ENCODE measurements at regions not wholly inside any gene's neighbourhood (a gene's known extent, or its start where the extent isn't known, plus 50 kb on each side); places are given as distances from the start of the nearest gene placed in this dataset.
"Not testable (repeated sequence)": the region's sequence is repeated elsewhere in the genome, so short reads cannot be mapped to it uniquely, and the experiment has no call there.

- Histone ChIP-seq H3K27me3 (ENCODE audit: insufficient read depth, low read length) (no peaks in the 10 kb centered on the region), H3K9ac (ENCODE audit: low read depth, low read length) (no peak overlapping the region), H3K36me3 (ENCODE audit: insufficient read depth, low read length) (no peaks in the 10 kb centered on the region), H3K9me3 (ENCODE audit: insufficient read depth, low read depth, low read length) (no peaks in the 10 kb centered on the region), H3K27ac (ENCODE audit: low read depth, low read length) (no peak overlapping the region), H3K4me3 (ENCODE audit: low read length) (no peak overlapping the region), H3K4me1 (ENCODE audit: insufficient read depth, low read length) (no peaks in the 10 kb centered on the region)
- WGBS = 92% methylated on average over 2 of the region's 2 CpGs
Observed at GRCh38 chr4:167987285-167987684, 105.1 kb upstream of the ANXA10 start.

DNA sequence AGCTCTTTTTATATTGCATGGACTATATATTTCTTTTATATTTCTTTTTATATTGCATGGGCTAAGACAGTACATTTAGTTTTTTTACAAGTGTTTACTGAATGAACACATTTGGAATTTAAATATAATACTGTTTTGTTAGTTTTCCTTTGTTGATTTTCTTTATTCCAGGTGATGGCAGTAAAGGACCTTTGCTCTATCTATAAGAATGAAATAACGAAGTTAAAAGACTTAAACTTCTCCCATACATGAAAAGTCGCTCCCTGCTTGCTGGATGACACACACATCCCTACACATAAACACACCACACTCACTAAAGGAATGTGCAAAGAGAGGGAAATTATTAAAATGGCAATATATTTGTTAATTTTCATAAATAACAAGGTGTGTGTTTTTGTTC is 102.5 kb upstream of the ANXA10 start:
- Histone ChIP-seq H3K4me3 (ENCODE audit: low read length) (no peak overlapping the region), H3K9me3 (ENCODE audit: insufficient read depth, low read depth, low read length) (no peaks in the 10 kb centered on the region), H3K9ac (ENCODE audit: low read depth, low read length) (no peak overlapping the region), H3K27me3 (ENCODE audit: insufficient read depth, low read length) (no peaks in the 10 kb centered on the region), H3K27ac (ENCODE audit: low read depth, low read length) (no peak overlapping the region), H3K36me3 (ENCODE audit: insufficient read depth, low read length) (no peaks in the 10 kb centered on the region), H3K4me1 (ENCODE audit: insufficient read depth, low read length) (no peaks in the 10 kb centered on the region)
- 80% methylated on average over 1 of the region's 2 CpGs for WGBS

DNA sequence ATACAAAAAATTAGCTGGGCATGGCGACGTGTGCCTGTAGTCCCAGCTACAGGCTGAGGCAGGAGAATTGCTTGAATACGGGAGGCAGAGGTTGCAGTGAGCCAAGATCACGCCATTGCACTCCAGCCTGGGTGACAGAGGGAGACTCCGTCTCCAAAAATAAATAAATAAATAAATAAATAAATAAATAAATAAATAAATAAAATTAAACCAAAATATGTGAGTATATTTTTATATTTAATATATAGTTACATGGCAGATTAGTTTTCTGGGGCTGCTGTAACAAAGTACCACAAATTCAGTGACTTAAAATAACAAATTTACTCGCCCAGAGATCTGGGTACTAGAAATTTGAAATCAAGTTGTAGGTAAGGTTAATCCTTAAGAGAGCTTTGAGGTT is 84.2 kb upstream of the ANXA10 start:
- H3K4me3 ChIP-seq (ENCODE audit: low read length); H3K4me1 ChIP-seq (ENCODE audit: insufficient read depth, low read length); H3K36me3 ChIP-seq (ENCODE audit: insufficient read depth, low read length); H3K9me3 ChIP-seq (ENCODE audit: insufficient read depth, low read depth, low read length); H3K9ac ChIP-seq (ENCODE audit: low read depth, low read length); H3K27me3 ChIP-seq (ENCODE audit: insufficient read depth, low read length); H3K27ac ChIP-seq (ENCODE audit: low read depth, low read length): not testable (repeated sequence)
- 96% methylated on average over 5 of the region's 6 CpGs for WGBS

DNA sequence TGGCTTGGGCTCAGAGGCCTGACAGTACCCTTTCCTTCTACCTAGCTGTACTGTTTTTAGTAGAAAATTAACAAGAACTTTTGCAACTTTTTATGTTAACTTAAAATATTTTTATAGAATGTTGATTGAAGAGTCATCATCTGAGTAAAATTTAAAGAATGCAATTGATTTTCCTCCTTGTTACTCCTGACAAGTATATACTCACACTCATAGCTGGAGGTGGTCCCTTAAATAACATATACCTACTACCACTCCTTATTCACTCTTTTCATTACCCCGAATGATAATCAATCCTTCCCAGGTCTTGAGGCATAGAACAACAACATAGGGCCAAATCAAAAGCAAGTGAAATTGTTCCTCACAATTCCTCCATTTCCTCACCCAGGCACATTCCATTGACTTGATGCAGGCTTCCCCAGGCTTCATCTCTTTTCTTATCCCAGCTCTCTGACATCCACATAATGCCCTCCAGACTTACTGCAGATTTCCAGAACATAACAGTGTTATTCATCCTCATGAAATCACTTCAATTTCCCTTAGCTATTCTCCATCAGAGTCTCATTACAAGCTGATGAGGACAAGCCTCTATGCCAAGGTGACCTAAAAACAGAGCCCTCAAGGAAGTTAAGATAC is 73.2 kb upstream of the ANXA10 start:
- H3K27me3 ChIP-seq (ENCODE audit: insufficient read depth, low read length) = no peaks in the 10 kb centered on the region
- no peak overlapping the region for H3K9ac ChIP-seq (ENCODE audit: low read depth, low read length)
- H3K27ac ChIP-seq (ENCODE audit: low read depth, low read length) = no peak overlapping the region
- no peaks in the 10 kb centered on the region for H3K36me3 ChIP-seq (ENCODE audit: insufficient read depth, low read length)
- peaks cover 18% of the 10 kb centered on the region for H3K9me3 ChIP-seq (ENCODE audit: insufficient read depth, low read depth, low read length)
- peaks cover 9% of the 10 kb centered on the region; the same call in 1 of the 2 replicates for H3K4me1 ChIP-seq (ENCODE audit: insufficient read depth, low read length)
- no peak overlapping the region for H3K4me3 ChIP-seq (ENCODE audit: low read length)
- WGBS = 88% methylated on average over 1 of the region's 1 CpG

- WGBS = 100% methylated on average over 2 of the region's 2 CpGs
- Histone ChIP-seq H3K27me3 (ENCODE audit: insufficient read depth, low read length) (no peaks in the 10 kb centered on the region), H3K4me1 (ENCODE audit: insufficient read depth, low read length) (peaks cover 9% of the 10 kb centered on the region; the same call in 1 of the 2 replicates), H3K27ac (ENCODE audit: low read depth, low read length) (no peak overlapping the region), H3K36me3 (ENCODE audit: insufficient read depth, low read length) (no peaks in the 10 kb centered on the region), H3K4me3 (ENCODE audit: low read length) (no peak overlapping the region), H3K9me3 (ENCODE audit: insufficient read depth, low read depth, low read length) (peaks cover 18% of the 10 kb centered on the region), H3K9ac (ENCODE audit: low read depth, low read length) (no peak overlapping the region)
Observed at GRCh38 chr4:168019921-168020320, 72.4 kb upstream of the ANXA10 start.

- H3K9me3 ChIP-seq (ENCODE audit: insufficient read depth, low read depth, low read length) = peaks cover 18% of the 10 kb centered on the region
- peaks cover 8% of the 10 kb centered on the region; the same call in 1 of the 2 replicates for H3K4me1 ChIP-seq (ENCODE audit: insufficient read depth, low read length)
- no peak overlapping the region for H3K9ac ChIP-seq (ENCODE audit: low read depth, low read length)
- H3K36me3 ChIP-seq (ENCODE audit: insufficient read depth, low read length) = no peaks in the 10 kb centered on the region
- no peak overlapping the region for H3K27ac ChIP-seq (ENCODE audit: low read depth, low read length)
- H3K27me3 ChIP-seq (ENCODE audit: insufficient read depth, low read length) = no peaks in the 10 kb centered on the region
- 93% methylated on average over 1 of the region's 1 CpG for WGBS
- H3K4me3 ChIP-seq (ENCODE audit: low read length) = no peak overlapping the region
Observed at GRCh38 chr4:168021666-168022065, 70.7 kb upstream of the ANXA10 start.

- WGBS = 99% methylated on average over 2 of the region's 2 CpGs
- H3K27me3 ChIP-seq (ENCODE audit: insufficient read depth, low read length) = no peaks in the 10 kb centered on the region
- H3K4me3 ChIP-seq (ENCODE audit: low read length) = no peak overlapping the region
- no peak overlapping the region for H3K27ac ChIP-seq (ENCODE audit: low read depth, low read length)
- no peaks in the 10 kb centered on the region for H3K4me1 ChIP-seq (ENCODE audit: insufficient read depth, low read length)
- no peak overlapping the region for H3K9ac ChIP-seq (ENCODE audit: low read depth, low read length)
- peaks cover 7% of the 10 kb centered on the region; the same call in 1 of the 2 replicates for H3K9me3 ChIP-seq (ENCODE audit: insufficient read depth, low read depth, low read length)
- H3K36me3 ChIP-seq (ENCODE audit: insufficient read depth, low read length) = no peaks in the 10 kb centered on the region
Observed at GRCh38 chr4:168028568-168028967, 63.8 kb upstream of the ANXA10 start.

DNA sequence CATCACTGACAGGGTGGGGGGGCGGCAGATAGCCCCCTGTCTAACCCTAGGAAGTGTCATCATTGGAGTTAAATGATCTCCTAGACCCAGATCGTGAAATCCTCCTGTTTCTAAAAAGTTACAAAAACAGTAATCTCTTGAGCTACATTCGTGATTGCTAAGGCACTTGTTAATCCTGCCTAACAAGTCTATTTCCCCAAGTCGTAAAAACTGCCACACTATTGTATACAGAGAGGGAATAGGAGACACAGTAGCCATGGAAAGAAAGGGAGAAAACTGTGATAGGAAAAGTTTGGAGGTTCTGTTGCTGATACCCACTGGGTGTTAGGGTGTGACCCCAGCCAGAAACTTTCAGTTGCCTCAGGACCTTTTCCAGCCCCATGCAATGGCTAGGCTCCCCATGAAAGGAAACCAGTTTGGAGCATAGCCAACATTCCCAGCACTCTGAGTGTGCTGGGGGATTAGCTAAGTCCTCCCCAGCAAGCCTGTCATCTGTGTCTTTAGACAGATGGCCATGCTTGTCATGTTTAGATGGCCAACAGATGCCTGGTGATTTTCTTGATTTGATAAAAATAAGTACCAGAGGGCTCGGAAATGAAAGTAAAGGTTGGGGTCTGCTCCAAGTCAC is 63.3 kb upstream of the ANXA10 start:
- 97% methylated on average over 5 of the region's 5 CpGs for WGBS
- no peak overlapping the region for H3K9ac ChIP-seq (ENCODE audit: low read depth, low read length)
- no peak overlapping the region for H3K4me3 ChIP-seq (ENCODE audit: low read length)
- no peak overlapping the region for H3K27ac ChIP-seq (ENCODE audit: low read depth, low read length)
- no peaks in the 10 kb centered on the region for H3K4me1 ChIP-seq (ENCODE audit: insufficient read depth, low read length)
- H3K36me3 ChIP-seq (ENCODE audit: insufficient read depth, low read length) = no peaks in the 10 kb centered on the region
- H3K9me3 ChIP-seq (ENCODE audit: insufficient read depth, low read depth, low read length) = peaks cover 5% of the 10 kb centered on the region; the same call in 1 of the 2 replicates
- no peaks in the 10 kb centered on the region for H3K27me3 ChIP-seq (ENCODE audit: insufficient read depth, low read length)

- no peak overlapping the region for H3K4me3 ChIP-seq (ENCODE audit: low read length)
- H3K27me3 ChIP-seq (ENCODE audit: insufficient read depth, low read length) = no peaks in the 10 kb centered on the region
- H3K9ac ChIP-seq (ENCODE audit: low read depth, low read length) = no peak overlapping the region
- H3K27ac ChIP-seq (ENCODE audit: low read depth, low read length) = no peak overlapping the region
- 95% methylated on average over 2 of the region's 2 CpGs for WGBS
- H3K4me1 ChIP-seq (ENCODE audit: insufficient read depth, low read length) = no peaks in the 10 kb centered on the region
- H3K36me3 ChIP-seq (ENCODE audit: insufficient read depth, low read length) = no peaks in the 10 kb centered on the region
- H3K9me3 ChIP-seq (ENCODE audit: insufficient read depth, low read depth, low read length) = no peaks in the 10 kb centered on the region
Observed at GRCh38 chr4:168037676-168038075, 54.7 kb upstream of the ANXA10 start.

DNA sequence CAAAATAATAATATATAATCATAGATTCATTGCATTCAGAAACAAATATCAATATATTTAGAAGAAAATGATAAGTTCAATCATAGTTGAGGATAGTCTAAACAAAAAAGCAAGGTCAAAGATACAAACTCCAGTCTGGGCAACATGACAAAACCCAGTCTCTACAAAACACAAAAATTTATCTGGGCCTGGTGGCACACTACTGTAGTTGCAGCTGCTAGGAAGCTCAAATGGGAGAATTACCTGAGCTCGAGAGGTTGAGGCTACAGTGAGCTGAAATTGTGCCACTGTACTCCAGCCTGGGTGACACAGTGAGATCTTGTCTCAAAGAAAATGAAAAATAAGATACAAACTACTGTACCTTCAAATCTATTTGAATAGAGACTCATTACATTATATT is 52.7 kb upstream of the ANXA10 start:
- H3K9ac ChIP-seq (ENCODE audit: low read depth, low read length) = no peak overlapping the region
- H3K27ac ChIP-seq (ENCODE audit: low read depth, low read length) = no peak overlapping the region
- no peaks in the 10 kb centered on the region for H3K27me3 ChIP-seq (ENCODE audit: insufficient read depth, low read length)
- WGBS = 90% methylated on average over 1 of the region's 1 CpG
- no peak overlapping the region for H3K4me3 ChIP-seq (ENCODE audit: low read length)
- no peaks in the 10 kb centered on the region for H3K9me3 ChIP-seq (ENCODE audit: insufficient read depth, low read depth, low read length)
- H3K36me3 ChIP-seq (ENCODE audit: insufficient read depth, low read length) = no peaks in the 10 kb centered on the region
- no peaks in the 10 kb centered on the region for H3K4me1 ChIP-seq (ENCODE audit: insufficient read depth, low read length)
